GM10266 (cell line): ENCODE measurements at regions not wholly inside any gene's neighbourhood (a gene's known extent, or its start where the extent isn't known, plus 50 kb on each side); places are given as distances from the start of the nearest gene placed in this dataset.
A peak's percentile ranks its signal among the peaks of the same experiment; 100 is the strongest.

Source experiments
- DNase-seq: peaks from one replicate; pipeline ENCODE4 v3.0.0; 2012; ENCODE audit errors: extremely low spot score
- TF ChIP-seq, protein P1 (sequence below): IDR thresholded peaks from 2 replicates; pipeline ENCODE4 v1.5.1; 2012; ENCODE audit warnings: mild to moderate bottlenecking, low read depth; ENCODE audit not compliant: control insufficient read depth, insufficient read depth; ENCODE audit errors: missing control alignments

DNA sequence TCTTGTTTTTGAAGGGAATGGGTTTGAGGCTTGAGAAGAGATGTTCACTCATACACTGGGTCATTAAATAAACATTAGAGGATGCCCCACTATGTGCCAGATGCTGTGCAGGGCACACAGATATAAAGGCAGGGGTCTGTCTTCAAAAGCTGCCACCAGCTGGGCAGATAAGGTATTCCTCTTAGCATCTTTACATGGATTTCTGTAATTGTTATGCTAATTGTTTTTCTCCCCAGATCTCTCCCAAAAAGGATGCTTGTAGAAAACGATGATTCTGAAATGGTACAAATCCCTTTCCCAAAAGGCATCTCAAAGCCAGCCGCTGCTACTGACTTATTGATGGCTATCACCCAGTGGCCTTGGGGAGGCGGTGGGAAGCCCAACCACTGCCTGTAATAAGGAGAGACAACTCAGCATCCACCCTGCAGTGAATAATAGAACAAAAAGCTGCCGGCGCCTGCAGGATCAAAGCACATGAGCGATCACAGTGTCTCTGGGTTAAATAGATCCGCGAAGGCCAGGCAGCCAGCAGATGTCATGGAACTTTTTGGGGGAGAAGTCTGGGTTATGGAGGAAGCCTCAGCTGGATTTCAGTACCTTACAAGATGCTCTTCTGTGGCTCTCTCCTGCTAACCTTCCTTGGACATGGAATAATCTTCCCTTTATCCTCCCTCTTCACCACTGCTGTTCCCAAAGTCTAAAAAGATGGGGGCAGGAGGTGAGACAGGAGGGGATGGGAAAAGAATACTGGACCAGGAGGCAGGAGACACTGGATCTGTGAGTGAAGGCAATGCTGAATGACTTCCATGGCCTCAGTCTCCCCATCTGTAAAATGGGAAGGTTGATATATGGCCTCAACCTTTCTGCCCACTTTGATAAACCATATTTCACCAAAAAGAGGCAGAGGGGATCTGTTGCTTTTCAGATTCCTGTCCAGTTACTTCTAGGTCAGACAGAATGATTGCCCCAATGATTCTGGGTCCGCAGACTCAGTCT, 54.8 kb upstream of the CD34 start:
- no peak for DNase-seq

DNA sequence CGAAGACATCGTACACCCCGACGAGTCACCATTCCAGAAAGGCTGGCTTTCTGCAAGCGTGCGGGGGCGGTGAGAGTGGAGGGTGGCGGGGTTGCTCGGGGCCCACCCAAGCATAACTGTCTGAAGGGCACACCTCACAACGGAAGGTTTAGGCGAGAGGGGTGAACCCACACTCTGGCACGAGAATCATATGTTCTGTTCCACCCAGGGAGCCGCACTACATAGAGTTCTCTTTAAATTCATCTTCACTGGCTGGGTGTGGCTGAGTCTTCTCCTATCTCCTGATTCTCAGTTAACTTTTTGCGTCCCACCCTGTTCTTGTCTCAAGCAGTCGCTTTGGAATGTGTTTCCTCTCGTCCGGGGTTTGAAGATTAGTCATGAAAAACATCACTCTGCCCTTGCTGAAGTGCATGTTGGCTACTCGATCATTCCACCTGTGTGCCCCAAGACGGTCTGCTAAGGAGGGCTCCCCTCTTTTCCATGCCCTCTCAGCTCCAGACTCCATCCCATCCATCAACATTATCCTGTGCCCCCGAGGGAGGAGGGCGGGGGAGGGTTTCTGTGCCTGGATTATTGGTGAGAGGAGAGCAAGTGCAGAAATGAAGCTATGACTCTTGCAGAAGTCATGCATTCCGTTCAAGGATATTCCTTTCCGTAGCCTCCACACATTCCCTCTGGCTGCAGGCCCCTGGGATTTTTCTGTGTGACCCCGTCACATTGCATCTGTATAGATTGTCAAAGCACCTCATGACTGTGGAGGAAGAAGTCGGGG, 53.5 kb upstream of the CD34 start:
- no peak for DNase-seq

More for the DNA sequence above, 54.8 kb upstream of the CD34 start:
- TF ChIP-seq, protein P1, sequence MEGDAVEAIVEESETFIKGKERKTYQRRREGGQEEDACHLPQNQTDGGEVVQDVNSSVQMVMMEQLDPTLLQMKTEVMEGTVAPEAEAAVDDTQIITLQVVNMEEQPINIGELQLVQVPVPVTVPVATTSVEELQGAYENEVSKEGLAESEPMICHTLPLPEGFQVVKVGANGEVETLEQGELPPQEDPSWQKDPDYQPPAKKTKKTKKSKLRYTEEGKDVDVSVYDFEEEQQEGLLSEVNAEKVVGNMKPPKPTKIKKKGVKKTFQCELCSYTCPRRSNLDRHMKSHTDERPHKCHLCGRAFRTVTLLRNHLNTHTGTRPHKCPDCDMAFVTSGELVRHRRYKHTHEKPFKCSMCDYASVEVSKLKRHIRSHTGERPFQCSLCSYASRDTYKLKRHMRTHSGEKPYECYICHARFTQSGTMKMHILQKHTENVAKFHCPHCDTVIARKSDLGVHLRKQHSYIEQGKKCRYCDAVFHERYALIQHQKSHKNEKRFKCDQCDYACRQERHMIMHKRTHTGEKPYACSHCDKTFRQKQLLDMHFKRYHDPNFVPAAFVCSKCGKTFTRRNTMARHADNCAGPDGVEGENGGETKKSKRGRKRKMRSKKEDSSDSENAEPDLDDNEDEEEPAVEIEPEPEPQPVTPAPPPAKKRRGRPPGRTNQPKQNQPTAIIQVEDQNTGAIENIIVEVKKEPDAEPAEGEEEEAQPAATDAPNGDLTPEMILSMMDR, result no peak

GRCh38 chr1:207963427-207964194, 52.7 kb upstream of the CD34 start:
- peak; percentile 98 for DNase-seq
- TF ChIP-seq, protein P1, result peak; percentile 100

More for the DNA sequence above, 53.5 kb upstream of the CD34 start:
- TF ChIP-seq, protein P1, result no peak

DNA sequence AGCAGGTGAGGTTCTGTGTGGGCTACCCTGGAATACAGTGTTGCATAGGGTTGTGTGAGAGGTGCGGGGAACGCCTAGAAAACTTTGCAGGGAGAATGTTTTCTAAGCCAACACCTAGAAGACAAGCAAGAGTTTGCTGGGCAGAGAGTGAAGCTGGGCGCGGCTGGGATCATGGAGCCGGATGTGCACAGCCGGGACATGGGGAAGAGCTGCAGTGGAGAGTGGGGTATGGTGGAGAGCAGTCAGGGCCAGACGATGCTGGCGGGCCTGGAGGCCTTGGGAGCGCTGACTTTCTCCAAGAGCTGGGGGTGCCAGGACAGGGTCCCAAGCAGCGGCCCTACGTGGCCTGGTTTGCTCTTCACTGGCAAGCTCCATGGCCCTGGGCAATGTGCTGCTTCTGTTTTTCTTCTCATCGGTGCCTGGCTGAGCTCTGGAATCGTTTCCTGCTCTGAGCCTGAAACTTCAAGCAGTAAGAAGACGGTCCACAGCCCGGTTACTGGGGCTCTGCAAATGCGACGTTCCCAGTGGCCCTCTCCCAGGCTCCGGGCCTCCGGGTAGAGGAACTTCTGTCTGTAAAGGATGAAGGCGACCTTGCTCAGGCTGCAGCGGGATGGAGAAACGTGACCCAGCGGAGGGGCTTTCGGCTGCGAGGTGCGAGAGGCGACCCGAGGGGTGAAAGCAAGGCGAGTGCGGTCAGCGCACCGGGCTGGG, 51.9 kb upstream of the CD34 start:
- peak; percentile 51 for DNase-seq
- TF ChIP-seq, protein P1, result no peak
